Colonic mucosa (tissue), 4 donors: ENCODE measurements at regions not wholly inside any gene's neighbourhood (a gene's known extent, or its start where the extent isn't known, plus 50 kb on each side); places are given as distances from the start of the nearest gene placed in this dataset.
A peak's percentile ranks its signal among the peaks of the same experiment; 100 is the strongest.

Experiments
- DNase-seq: peaks from one replicate; pipeline ENCODE4 v3.0.0-alpha.2; 2020
- H3K27ac ChIP-seq: fragments of 200-600 bp; one replicate; pipeline ENCODE4 v1.8.0; 2021
- H3K27me3 ChIP-seq: fragments of 200-600 bp; one replicate; pipeline ENCODE4 v1.8.0; 2021
- H3K36me3 ChIP-seq: fragments of 200-600 bp; one replicate; pipeline ENCODE4 v1.8.0; 2021
- H3K4me1 ChIP-seq: fragments of 200-600 bp; one replicate; pipeline ENCODE4 v1.8.0; 2021; ENCODE audit warnings: mild to moderate bottlenecking
- H3K4me3 ChIP-seq: fragments of 200-600 bp; one replicate; pipeline ENCODE4 v1.8.0; 2021
- H3K9ac ChIP-seq, 2 donors: one replicate each; pipeline ENCODE4 v1.7.0; 2013; ENCODE audit warnings: control low read depth in 2 of 2, low read depth in 2 of 2, low read length in 2 of 2
- H3K9me3 ChIP-seq: fragments of 200-600 bp; one replicate; pipeline ENCODE4 v1.8.0; 2021
- intact Hi-C: fragments of 100-400 bp; cut with DNase I; formaldehyde crosslinking; loops from one replicate; pipeline ENCODE4 v1.14.1; 2022
- TF ChIP-seq, protein P1 (sequence below): fragments of 200-600 bp; IDR thresholded peaks from one replicate; pipeline ENCODE4 v1.8.0; 2022; ENCODE audit warnings: antibody characterized with exemption, mild to moderate bottlenecking
- donor health status: healthy.
- donor health status: DM: no; HTN: no; CAD: no.
- donor health status: DM: no; HTN: no; CAD: no.

DNA sequence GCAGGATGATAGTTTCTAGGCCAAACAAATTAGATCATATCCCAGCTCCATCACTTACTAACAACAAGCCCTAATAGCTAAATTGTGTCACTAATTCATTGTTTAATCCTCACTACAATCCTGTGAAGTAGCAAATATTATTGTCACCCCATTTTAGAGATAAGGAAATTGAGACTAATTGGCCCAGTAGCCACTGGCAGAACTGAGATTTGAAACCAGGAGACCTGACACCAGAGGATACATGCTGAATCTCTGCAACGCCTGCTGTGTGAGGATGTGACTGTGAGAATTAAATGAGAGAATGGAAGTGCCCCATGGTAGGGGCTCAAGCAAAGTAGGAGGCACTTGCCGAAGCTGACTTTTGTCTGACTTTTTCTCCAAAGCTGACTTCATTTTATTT lies 124.3 kb upstream of the CITED2 start:
- intact Hi-C loops: no loop called here
- no peaks in the 10 kb centered on the region for H3K36me3 ChIP-seq
- no peaks in the 10 kb centered on the region for H3K27me3 ChIP-seq
- H3K4me3 ChIP-seq: no peak overlapping the region
- no peak for DNase-seq
- H3K4me1 ChIP-seq: no peaks in the 10 kb centered on the region
- TF ChIP-seq, protein P1, sequence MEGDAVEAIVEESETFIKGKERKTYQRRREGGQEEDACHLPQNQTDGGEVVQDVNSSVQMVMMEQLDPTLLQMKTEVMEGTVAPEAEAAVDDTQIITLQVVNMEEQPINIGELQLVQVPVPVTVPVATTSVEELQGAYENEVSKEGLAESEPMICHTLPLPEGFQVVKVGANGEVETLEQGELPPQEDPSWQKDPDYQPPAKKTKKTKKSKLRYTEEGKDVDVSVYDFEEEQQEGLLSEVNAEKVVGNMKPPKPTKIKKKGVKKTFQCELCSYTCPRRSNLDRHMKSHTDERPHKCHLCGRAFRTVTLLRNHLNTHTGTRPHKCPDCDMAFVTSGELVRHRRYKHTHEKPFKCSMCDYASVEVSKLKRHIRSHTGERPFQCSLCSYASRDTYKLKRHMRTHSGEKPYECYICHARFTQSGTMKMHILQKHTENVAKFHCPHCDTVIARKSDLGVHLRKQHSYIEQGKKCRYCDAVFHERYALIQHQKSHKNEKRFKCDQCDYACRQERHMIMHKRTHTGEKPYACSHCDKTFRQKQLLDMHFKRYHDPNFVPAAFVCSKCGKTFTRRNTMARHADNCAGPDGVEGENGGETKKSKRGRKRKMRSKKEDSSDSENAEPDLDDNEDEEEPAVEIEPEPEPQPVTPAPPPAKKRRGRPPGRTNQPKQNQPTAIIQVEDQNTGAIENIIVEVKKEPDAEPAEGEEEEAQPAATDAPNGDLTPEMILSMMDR: no peak
- no peaks in the 10 kb centered on the region for H3K9me3 ChIP-seq
- H3K9ac ChIP-seq: no peak overlapping the region
- H3K27ac ChIP-seq: no peak overlapping the region

DNA sequence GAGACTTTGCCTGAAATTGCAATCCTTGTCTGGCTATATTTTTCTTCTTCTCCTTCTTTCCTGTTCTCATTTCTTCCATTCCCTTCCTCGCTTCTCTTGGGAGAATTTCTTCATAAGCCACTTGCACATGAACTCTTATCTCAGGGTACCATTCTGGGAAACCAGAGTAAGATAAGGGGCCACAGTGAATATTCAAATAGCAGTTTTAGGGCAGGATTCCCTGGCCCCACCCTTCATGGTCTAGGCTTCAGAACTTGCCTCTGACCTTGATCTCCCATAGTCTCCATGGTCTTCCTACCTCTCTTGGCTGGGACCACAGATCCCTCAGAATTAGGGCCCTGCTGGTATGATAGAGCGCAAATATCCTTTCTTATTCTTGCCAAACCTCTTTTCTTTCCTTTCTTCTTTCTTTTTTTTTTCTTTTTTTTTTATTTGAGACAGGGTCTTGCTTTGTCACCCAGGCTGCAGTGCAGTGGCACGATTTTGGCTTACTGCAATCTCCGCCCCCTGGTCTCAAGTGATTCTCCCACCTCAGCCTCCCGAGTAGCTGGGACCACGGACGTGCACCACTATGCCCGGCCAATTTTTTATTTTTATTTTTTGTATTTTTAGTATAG lies 123.0 kb upstream of the CITED2 start:
- no peaks in the 10 kb centered on the region for H3K36me3 ChIP-seq
- no peak for DNase-seq
- intact Hi-C loops: no loop called here
- no peak overlapping the region for H3K9ac ChIP-seq
- no peaks in the 10 kb centered on the region for H3K4me1 ChIP-seq
- TF ChIP-seq, protein P1: no peak
- H3K27me3 ChIP-seq: no peaks in the 10 kb centered on the region
- no peak overlapping the region for H3K4me3 ChIP-seq
- no peak overlapping the region for H3K27ac ChIP-seq
- H3K9me3 ChIP-seq: no peaks in the 10 kb centered on the region

DNA sequence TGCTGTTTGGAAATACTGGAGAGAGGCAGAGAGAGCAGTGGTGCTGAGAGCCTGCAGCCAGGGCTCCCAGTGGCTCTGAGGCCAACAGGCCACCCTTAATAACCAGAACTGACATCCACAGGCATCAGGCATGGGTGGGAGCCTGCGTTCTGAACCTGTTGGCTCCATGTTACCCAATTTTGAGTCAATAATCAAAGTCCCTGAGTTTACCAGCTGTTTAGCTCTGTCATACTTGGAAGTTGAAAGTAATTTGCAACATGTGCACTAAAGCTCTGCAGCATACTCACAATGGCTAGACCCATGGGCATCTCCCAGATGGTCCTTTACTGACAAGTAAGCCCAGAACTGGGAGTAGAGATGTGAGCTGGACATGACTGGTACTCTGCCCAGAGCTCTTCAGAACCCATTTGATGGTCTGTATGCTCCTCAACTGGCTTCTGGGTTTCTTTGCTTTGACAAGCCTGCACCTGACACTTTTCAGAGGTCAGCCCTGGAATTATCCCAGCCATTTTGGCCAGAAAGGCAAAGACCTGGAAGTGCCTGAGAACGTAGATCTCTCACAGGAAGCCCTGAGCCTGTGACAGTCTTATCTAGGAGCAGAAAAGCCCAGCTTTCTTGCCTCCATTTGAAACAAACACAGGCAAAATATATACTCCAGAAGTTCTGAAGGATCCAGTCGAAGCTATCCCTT lies 122.4 kb upstream of the CITED2 start:
- DNase-seq: no peak
- Histone ChIP-seq H3K27me3 (no peaks in the 10 kb centered on the region), H3K4me1 (no peaks in the 10 kb centered on the region), H3K4me3 (no peak overlapping the region), H3K9me3 (no peaks in the 10 kb centered on the region), H3K36me3 (no peaks in the 10 kb centered on the region), H3K27ac (no peak overlapping the region), H3K9ac (no peak overlapping the region)
- TF ChIP-seq, protein P1: no peak
- intact Hi-C loops: no loop called here

DNA sequence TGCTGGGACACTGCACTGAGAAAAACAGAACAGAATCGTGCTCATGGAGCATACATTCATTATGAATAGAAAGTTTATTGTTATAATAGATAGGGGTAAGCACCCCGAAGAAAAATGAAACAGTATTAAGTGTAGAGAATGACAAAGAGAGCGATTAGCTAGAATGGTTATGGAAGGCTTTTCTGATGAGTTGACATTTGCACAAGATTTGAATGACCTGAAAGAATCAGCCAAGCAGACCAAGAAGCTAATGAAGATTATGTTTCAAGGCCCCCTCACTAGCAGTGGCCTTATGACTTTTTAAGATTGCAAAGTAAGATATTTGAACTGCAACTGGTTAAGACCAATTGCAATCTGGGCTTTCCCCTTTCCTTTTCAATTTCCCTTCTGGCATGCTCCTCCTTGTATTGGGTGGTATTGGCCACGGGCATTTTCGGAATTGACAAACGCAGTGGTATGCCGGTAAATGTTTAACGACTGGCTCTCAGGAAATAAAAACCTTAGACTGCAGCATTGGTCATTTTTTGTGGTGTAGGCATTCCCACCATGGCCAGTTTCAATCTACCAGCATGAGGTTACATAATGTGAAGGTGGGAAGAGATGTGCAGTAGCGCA lies 120.0 kb upstream of the CITED2 start:
- H3K27me3 ChIP-seq: no peaks in the 10 kb centered on the region
- no peak for DNase-seq
- TF ChIP-seq, protein P1: no peak
- no peak overlapping the region for H3K9ac ChIP-seq
- H3K9me3 ChIP-seq: no peaks in the 10 kb centered on the region
- no peaks in the 10 kb centered on the region for H3K4me1 ChIP-seq
- H3K36me3 ChIP-seq: no peaks in the 10 kb centered on the region
- no peak overlapping the region for H3K4me3 ChIP-seq
- intact Hi-C loops: no loop called here
- H3K27ac ChIP-seq: no peak overlapping the region

DNA sequence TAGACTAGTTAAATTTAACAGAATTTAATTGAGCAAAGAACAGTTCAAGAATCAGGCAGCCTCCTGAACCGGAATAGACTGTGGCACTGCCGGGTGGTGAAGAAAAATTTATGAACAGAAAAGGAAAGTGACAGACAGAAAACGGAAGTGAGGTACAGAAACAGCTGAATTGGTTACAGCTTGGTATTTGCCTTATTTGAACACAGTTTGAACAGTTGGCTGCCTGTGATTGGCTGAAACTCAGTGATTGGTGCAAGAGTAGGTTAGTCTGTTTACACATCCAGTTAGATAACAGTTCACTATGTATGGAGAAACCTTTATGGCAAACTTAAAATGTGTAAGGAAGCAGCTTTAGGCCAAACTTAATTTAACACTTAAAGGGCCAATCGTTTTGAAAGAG lies 116.0 kb upstream of the CITED2 start:
- TF ChIP-seq, protein P1: no peak
- intact Hi-C loops: no loop called here
- peak; percentile 44 for DNase-seq
- no peaks in the 10 kb centered on the region for H3K27me3 ChIP-seq
- H3K4me3 ChIP-seq: no peak overlapping the region
- H3K4me1 ChIP-seq: no peaks in the 10 kb centered on the region
- H3K9ac ChIP-seq: no peak overlapping the region
- H3K36me3 ChIP-seq: no peaks in the 10 kb centered on the region
- no peak overlapping the region for H3K27ac ChIP-seq
- H3K9me3 ChIP-seq: no peaks in the 10 kb centered on the region
